Epithelial cell of proximal tubule (primary cell): ENCODE measurements at regions not wholly inside any gene's neighbourhood (a gene's known extent, or its start where the extent isn't known, plus 50 kb on each side); places are given as distances from the start of the nearest gene placed in this dataset.
A peak's percentile ranks its signal among the peaks of the same experiment; 100 is the strongest.

ENCODE experiments used
- DNase-seq: peaks from one replicate; pipeline ENCODE4 v3.0.0-alpha.2; 2011; ENCODE audit warnings: low read depth
- H3K4me3 ChIP-seq: 2 replicates; pipeline ENCODE4 v1.5.1; 2011; ENCODE audit warnings: low read depth, mild to moderate bottlenecking, low read length
- TF ChIP-seq, protein P1 (sequence below): conservative IDR thresholded peaks from 2 replicates; pipeline ENCODE4 v1.5.1; 2012; ENCODE audit warnings: low read depth, mild to moderate bottlenecking, low read length

DNA sequence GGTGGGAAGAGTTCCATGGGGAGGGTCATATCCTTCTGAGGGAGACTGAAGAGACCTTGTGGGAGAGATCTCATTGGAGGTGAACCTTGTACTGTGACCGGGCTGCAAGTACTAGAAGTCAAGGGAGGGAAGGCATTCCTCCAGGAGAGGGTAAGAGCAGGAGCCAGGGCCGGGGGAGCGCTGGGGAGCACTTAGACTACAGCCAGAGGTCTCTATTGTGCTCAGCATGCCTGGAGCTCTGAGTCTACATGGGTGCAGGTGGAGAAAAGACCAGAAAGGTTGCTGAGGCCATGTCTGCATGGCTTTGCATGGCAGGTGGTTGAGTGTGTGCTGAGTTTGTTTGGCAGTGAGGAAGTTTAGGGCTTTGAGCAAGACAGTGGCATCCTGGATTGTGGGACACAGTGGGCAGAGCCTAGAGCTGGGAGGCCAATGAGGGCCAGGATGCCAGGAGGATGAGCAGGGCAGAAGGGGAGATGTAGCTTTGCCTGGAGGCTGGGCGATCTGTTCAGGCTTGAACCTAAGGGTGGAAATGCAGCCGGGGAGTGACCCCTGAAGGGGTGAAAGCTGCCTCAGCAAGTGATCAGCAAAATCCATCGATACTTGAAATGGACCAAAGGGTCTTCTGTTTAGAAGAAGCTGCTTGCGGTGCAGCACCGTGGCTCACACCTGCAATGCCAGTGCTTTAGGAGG is 317.4 kb upstream of the TNRC6C start:
- DNase-seq, result no peak
- TF ChIP-seq, protein P1, sequence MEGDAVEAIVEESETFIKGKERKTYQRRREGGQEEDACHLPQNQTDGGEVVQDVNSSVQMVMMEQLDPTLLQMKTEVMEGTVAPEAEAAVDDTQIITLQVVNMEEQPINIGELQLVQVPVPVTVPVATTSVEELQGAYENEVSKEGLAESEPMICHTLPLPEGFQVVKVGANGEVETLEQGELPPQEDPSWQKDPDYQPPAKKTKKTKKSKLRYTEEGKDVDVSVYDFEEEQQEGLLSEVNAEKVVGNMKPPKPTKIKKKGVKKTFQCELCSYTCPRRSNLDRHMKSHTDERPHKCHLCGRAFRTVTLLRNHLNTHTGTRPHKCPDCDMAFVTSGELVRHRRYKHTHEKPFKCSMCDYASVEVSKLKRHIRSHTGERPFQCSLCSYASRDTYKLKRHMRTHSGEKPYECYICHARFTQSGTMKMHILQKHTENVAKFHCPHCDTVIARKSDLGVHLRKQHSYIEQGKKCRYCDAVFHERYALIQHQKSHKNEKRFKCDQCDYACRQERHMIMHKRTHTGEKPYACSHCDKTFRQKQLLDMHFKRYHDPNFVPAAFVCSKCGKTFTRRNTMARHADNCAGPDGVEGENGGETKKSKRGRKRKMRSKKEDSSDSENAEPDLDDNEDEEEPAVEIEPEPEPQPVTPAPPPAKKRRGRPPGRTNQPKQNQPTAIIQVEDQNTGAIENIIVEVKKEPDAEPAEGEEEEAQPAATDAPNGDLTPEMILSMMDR, result no peak

DNA sequence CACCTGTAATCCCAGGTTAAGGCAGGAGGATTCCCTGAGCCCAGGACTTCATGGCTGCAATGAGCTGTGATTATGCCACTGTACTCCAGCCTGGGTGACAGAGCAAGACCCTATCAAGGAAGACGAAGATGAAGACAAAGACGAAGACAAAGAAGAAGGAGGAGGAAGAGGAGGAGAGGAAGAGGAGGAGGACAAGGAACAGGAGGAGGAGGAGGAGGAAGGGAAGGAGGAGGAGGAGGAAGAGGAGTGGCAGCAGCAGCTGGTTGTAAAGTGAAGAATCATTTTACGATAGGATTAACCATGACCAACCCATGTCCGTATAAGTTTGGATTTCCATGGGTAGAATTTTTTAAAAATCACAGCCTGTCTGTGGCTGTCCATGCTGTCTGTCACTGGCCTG is 316.8 kb upstream of the TNRC6C start:
- TF ChIP-seq, protein P1, result no peak
- DNase-seq, result no peak
- H3K4me3 ChIP-seq, result no peak overlapping the region

More for the DNA sequence above, 317.4 kb upstream of the TNRC6C start:
- no peak overlapping the region for H3K4me3 ChIP-seq

DNA sequence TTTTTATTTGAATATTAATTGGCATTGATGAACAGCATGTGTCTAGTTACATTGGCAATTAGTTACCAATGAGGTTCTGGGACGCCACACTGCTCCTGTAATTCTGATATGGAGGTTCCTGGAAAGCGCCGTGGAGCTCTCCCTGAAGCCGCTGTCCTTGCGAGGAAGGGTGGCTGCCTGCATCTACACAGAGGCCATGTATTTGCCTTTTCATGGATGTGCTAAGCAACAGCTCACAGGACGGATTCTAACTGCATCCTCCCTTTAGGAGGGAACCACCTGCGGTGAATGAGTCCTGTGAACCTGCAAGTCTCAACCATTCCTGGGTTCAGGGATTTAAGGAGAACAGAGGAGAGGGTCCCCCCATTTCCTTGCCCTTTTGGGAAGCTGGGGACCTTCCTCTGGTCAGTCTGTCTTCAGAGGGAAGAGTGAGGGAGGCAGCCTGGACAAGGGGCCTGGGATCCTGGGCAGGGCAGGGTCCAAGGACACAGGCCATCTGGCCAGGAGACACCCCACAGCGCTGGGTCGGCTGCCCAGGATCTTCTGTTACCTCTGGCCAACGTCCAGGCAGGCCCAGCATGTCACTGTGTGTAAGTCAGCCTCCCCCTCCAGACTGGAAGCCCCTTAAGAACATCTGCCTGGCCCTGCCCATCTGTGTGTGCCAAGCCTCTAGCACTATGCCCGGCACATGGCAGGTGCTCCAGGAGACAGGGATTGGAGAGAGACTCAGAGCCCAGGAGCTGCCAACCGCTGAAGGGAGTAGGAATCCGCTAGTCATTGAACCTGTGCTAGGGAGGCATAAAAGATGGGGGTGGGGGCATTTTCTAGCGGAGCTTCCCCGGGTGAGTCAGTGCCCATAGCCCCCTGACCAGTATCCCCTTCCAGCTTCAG is 314.1 kb upstream of the TNRC6C start:
- no peak overlapping the region for H3K4me3 ChIP-seq
- TF ChIP-seq, protein P1, result no peak
- no peak for DNase-seq

DNA sequence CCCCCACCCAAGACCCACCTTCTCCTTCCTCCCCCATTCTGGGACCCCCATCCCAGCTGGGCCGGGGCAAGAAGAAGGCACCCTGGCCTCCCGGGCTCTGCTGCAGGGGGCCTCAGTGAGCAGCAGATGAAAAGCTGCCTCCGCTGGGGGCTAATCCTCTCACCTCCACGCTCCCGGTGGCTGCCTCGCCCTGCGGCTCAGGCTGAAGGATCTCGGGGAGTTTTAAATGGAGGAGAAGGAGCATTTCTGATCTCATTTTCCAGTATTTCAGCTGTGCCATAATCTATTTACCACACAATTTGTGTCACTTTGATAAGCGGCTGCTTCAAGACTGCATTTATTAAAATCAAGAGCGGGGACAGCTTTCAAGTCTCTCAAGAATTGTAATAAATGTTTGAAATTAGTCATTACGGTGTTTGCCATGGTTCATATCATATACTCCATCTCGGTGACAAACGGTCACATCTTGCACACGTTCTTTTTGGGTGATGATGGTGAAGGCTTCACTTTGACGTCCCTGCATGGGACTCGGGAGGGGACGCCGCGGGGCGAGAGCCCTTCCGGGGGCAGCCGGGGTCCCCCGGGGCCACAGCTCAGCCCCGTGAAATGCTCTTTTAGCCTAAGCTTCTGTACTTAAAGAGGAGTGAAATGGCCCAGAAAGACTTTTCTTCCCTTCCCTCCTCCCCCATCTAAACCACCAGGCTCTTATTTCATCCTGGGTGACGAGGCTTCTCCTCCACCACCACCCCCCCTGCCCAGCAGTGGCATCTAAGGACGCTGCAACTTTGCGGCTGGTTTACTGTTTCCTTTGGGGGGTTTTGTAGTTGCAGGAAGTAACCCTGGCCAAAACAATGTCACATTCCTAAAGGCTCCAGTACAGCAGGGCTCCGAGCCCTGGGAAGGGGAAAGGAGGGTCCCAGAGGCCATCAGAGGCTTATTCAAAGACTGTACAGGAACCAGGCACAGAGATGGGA is 313.1 kb upstream of the TNRC6C start:
- DNase-seq, result no peak
- TF ChIP-seq, protein P1, result peak; percentile 29
- H3K4me3 ChIP-seq, result no peak overlapping the region

DNA sequence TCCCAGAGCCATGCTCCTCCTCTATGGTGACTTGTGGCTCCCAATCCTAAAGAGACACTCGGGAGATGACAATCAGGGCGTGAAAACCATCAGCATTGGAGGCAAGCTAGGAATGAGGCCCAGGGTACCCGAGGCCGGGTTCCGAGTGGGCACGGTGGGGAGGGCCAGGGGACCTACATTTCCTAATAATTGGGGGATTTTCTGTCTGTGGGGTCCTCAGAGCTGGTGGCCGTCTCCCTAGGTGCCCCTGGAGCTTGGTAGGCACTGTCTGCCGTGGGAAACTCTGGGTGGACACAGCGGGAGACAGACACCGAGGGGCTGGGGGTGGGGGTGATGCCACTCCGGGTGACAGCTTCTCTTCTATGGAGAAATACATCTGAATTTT is 312.5 kb upstream of the TNRC6C start:
- TF ChIP-seq, protein P1, result no peak
- no peak for DNase-seq
- H3K4me3 ChIP-seq, result no peak overlapping the region

DNA sequence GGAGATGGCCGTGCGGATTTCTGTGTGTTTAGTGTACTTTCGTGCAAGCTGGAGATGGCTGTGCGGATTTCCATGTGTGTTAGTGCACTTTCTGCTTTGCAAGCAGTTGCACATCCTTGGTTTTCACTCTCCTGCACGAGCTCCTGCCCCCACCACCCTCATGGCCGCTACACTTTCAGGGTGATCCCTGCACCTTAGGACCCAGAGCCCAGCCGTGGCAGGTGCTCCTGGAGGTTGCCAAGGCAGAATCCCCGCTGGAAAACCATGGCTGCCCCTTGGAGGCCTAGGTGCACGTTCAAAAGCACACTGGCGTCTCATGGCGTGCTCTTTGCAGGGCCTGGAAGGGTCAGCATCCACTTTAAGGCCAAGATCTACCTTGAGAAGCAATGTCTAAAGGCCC is 311.0 kb upstream of the TNRC6C start:
- no peak for DNase-seq
- TF ChIP-seq, protein P1, result no peak

More for the DNA sequence above, 311.0 kb upstream of the TNRC6C start:
- H3K4me3 ChIP-seq, result no peak overlapping the region
